Activated CD8-positive, alpha-beta T cell treated with anti-CD3 and anti-CD28 coated beads for 36 hours (primary cell): ENCODE measurements at regions not wholly inside any gene's neighbourhood (a gene's known extent, or its start where the extent isn't known, plus 50 kb on each side); places are given as distances from the start of the nearest gene placed in this dataset.

Experiments
- ATAC-seq: fragments of 200-7000 bp; cut with Tn5 transposase; one replicate; pipeline ENCODE4 v1.10.0; 2021; ENCODE audit warnings: mild to moderate bottlenecking, moderate library complexity
- CTCF ChIA-PET: fragments of 350-600 bp; sonication (Branson Sonifier 250); formaldehyde crosslinking; loops from one replicate; lab custom pipeline; 2021; ENCODE audit warnings: antibody characterized with exemption; lab: Charles Lee
- POLR2A ChIA-PET: fragments of 350-600 bp; sonication (Branson Sonifier 250); formaldehyde crosslinking; loops from one replicate; lab custom pipeline; 2021; ENCODE audit warnings: antibody characterized with exemption; lab: Charles Lee
- DNase-seq: peaks from one replicate; pipeline ENCODE4 v3.0.0-alpha.2; 2020
- H3K27ac Mint-ChIP-seq: one replicate; pipeline ENCODE4 v1.8.0; 2021; ENCODE audit warnings: mild to moderate bottlenecking, mixed read lengths
- H3K27me3 Mint-ChIP-seq: one replicate; pipeline ENCODE4 v1.8.0; 2021; ENCODE audit warnings: mixed read lengths
- H3K36me3 Mint-ChIP-seq: one replicate; pipeline ENCODE4 v1.8.0; 2021; ENCODE audit warnings: low read depth, mixed read lengths
- H3K4me1 Mint-ChIP-seq: one replicate; pipeline ENCODE4 v1.8.0; 2021; ENCODE audit warnings: low read depth, mixed read lengths
- H3K4me3 Mint-ChIP-seq: one replicate; pipeline ENCODE4 v1.8.0; 2021; ENCODE audit warnings: mild to moderate bottlenecking, moderate library complexity, mixed read lengths
- H3K9me3 Mint-ChIP-seq: one replicate; pipeline ENCODE4 v1.8.0; 2021; ENCODE audit warnings: mixed read lengths
- intact Hi-C: fragments of 100-400 bp; cut with micrococcal nuclease; formaldehyde crosslinking; loops from one replicate; pipeline ENCODE4 v1.10.0; 2022
- TF ChIP-seq, protein P1 (sequence below): fragments of 200-600 bp; IDR thresholded peaks from one replicate; pipeline ENCODE4 v1.8.0; 2022; ENCODE audit warnings: antibody characterized with exemption, mild to moderate bottlenecking

DNA sequence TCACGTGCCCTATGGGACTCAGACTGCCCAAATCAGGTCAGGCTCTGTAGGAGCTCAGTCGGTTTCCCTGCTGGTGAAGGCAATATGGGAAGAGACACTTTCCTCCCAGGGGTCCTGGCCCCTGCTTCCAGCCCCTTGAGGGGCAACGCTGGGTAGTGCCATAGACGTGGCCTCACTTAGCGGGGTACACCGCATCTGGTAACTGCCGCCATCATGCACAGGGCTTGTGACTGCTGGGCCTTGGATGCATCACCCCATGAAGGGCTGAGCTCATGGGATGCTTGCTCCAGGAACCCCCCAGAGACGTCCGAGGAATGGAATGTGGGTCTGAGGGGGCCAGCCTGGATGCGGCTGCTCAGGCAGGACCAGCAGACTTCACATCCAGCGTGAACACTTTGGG, 127.3 kb upstream of the HDAC4 start:
- H3K9me3 Mint-ChIP-seq: no peaks in the 10 kb centered on the region
- no peak for ATAC-seq
- intact Hi-C loops: no loop called here
- ChIA-PET POLR2A (no interaction called here), CTCF (no interaction called here)
- H3K27me3 Mint-ChIP-seq: peaks cover under 1% of the 10 kb centered on the region
- no peak overlapping the region for H3K27ac Mint-ChIP-seq
- TF ChIP-seq, protein P1, sequence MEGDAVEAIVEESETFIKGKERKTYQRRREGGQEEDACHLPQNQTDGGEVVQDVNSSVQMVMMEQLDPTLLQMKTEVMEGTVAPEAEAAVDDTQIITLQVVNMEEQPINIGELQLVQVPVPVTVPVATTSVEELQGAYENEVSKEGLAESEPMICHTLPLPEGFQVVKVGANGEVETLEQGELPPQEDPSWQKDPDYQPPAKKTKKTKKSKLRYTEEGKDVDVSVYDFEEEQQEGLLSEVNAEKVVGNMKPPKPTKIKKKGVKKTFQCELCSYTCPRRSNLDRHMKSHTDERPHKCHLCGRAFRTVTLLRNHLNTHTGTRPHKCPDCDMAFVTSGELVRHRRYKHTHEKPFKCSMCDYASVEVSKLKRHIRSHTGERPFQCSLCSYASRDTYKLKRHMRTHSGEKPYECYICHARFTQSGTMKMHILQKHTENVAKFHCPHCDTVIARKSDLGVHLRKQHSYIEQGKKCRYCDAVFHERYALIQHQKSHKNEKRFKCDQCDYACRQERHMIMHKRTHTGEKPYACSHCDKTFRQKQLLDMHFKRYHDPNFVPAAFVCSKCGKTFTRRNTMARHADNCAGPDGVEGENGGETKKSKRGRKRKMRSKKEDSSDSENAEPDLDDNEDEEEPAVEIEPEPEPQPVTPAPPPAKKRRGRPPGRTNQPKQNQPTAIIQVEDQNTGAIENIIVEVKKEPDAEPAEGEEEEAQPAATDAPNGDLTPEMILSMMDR: no peak
- no peaks in the 10 kb centered on the region for H3K4me1 Mint-ChIP-seq
- no peak for DNase-seq
- H3K36me3 Mint-ChIP-seq: no peaks in the 10 kb centered on the region
- H3K4me3 Mint-ChIP-seq: no peak overlapping the region

DNA sequence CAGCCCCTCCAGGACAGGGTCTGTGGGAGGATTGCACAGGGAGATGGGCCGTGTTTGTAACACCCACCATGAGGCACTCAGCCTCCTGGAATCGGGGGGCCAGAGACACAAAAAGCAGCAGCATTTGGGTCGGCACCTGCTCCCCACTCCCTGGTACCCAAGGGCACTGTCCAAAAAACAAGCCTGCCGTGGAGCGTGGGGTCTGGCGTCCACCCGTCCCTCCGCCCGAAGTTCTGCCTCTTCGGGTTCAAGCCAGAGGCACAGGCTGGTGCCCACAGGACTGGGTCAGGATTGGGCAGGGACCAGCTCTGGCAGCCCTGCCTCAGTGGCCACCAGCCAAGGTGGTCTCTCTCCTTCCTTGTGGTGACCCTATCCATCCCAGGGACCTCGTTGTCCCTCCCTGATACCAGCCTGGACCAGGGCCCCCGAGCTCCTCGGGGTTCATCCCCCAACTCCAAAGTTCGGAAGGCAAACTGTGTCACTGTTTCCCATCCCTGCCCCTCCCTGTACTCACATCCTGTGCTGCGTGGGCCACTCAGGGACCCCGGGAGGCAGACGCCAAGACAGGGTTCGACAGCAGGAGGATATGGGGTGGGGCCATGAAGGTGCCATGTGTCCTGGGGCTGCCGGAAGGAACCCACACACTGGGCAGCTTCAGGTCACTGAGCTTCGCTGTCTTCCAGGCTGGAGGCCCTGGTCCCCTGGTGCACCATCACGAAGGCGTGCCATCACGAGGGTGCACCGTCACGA, 126.0 kb upstream of the HDAC4 start:
- H3K36me3 Mint-ChIP-seq: no peaks in the 10 kb centered on the region
- H3K4me3 Mint-ChIP-seq: no peak overlapping the region
- TF ChIP-seq, protein P1: no peak
- no peaks in the 10 kb centered on the region for H3K9me3 Mint-ChIP-seq
- H3K27ac Mint-ChIP-seq: no peak overlapping the region
- DNase-seq: no peak
- H3K27me3 Mint-ChIP-seq: no peaks in the 10 kb centered on the region
- H3K4me1 Mint-ChIP-seq: no peaks in the 10 kb centered on the region
- intact Hi-C loops: no loop called here
- no peak for ATAC-seq
- ChIA-PET CTCF (no interaction called here), POLR2A (no interaction called here)

- intact Hi-C loops: no loop called here
- POLR2A ChIA-PET: no interaction called here
- H3K4me1 Mint-ChIP-seq: no peaks in the 10 kb centered on the region
- no peaks in the 10 kb centered on the region for H3K36me3 Mint-ChIP-seq
- TF ChIP-seq, protein P1: no peak
- H3K9me3 Mint-ChIP-seq: no peaks in the 10 kb centered on the region
- H3K4me3 Mint-ChIP-seq: no peak overlapping the region
- no peak overlapping the region for H3K27ac Mint-ChIP-seq
- no peak for DNase-seq
- no peak for ATAC-seq
- CTCF ChIA-PET: no interaction called here
- no peaks in the 10 kb centered on the region for H3K27me3 Mint-ChIP-seq
These were observed 125.2 kb upstream of the HDAC4 start for GRCh38 chr2:239526038-239526437.

DNA sequence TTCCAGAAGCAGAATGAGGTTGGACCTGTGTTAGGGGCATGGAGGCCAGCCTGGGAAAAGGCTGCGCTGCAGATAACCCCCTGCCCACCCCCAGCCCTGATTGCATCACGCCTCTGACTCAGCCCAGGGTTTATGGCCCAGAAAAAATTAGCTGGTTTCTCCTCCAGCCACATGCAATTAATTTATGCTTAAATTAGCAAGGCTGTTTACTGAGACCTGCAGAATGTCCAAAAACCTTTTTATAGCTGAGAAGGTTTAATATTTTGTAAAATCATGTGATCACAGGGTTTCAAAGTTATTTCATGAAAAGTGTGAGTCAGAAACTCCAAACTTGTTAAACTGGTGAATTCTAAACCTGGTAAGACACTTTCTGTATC, 123.1 kb upstream of the HDAC4 start:
- H3K9me3 Mint-ChIP-seq: no peaks in the 10 kb centered on the region
- H3K36me3 Mint-ChIP-seq: no peaks in the 10 kb centered on the region
- H3K4me3 Mint-ChIP-seq: no peak overlapping the region
- intact Hi-C loops: no loop called here
- H3K4me1 Mint-ChIP-seq: no peaks in the 10 kb centered on the region
- no peak overlapping the region for H3K27ac Mint-ChIP-seq
- ATAC-seq (no peak), DNase-seq (no peak)
- ChIA-PET POLR2A (no interaction called here), CTCF (no interaction called here)
- peaks cover 3% of the 10 kb centered on the region for H3K27me3 Mint-ChIP-seq
- TF ChIP-seq, protein P1: no peak

GRCh38 chr2:239523147-239523953, 122.5 kb upstream of the HDAC4 start:
- POLR2A ChIA-PET: no interaction called here
- H3K36me3 Mint-ChIP-seq: no peaks in the 10 kb centered on the region
- H3K9me3 Mint-ChIP-seq: no peaks in the 10 kb centered on the region
- H3K27me3 Mint-ChIP-seq: peaks cover 3% of the 10 kb centered on the region
- TF ChIP-seq, protein P1: no peak
- no peak overlapping the region for H3K27ac Mint-ChIP-seq
- DNase-seq: no peak
- H3K4me3 Mint-ChIP-seq: no peak overlapping the region
- ATAC-seq: no peak
- H3K4me1 Mint-ChIP-seq: no peaks in the 10 kb centered on the region
- CTCF ChIA-PET: no interaction called here
- intact Hi-C loops: no loop called here
